PC-9 (cell line): ENCODE measurements at regions not wholly inside any gene's neighbourhood (a gene's known extent, or its start where the extent isn't known, plus 50 kb on each side); places are given as distances from the start of the nearest gene placed in this dataset.

Source experiments
- BruUV-seq: library from RNA; stranded (reverse); fragments of 400-500 nt; replicated peaks from 2 replicates; lab custom pipeline; 2021; lab: Mats Ljungman, UMichigan
- CTCF ChIA-PET: fragments of 300-600 bp; sonication (Branson Sonifier 250); formaldehyde crosslinking; loops from one replicate; lab custom pipeline; 2022; ENCODE audit warnings: antibody characterized with exemption; lab: Charles Lee
- POLR2A ChIA-PET: fragments of 300-600 bp; sonication (Branson Sonifier 250); formaldehyde crosslinking; loops from one replicate; lab custom pipeline; 2022; ENCODE audit warnings: antibody characterized with exemption; ENCODE audit not compliant: unreplicated experiment; lab: Charles Lee
- DNase-seq, 2 experiments: peaks; one replicate each; pipeline versions ENCODE4 v3.0.0 to v3.0.0-alpha.2; 2015 to 2022; ENCODE audit warnings: mixed read lengths in 1 of 2
- H2AFZ ChIP-seq: fragments of 200-600 bp; sonication (generic); 2 replicates; pipeline ENCODE4 v1.8.1; 2017; ENCODE audit warnings: antibody characterized with exemption
- H3F3A ChIP-seq: fragments of 200-600 bp; sonication (generic); 2 replicates; pipeline ENCODE4 v1.8.1; 2017; ENCODE audit warnings: antibody characterized with exemption, mild to moderate bottlenecking, low read depth; ENCODE audit not compliant: insufficient read depth
- H3K27ac ChIP-seq: fragments of 200-600 bp; sonication (generic); 2 replicates; pipeline ENCODE4 v1.6.1; 2016; ENCODE audit warnings: mixed run types
- H3K27me3 ChIP-seq: fragments of 200-600 bp; sonication (generic); 2 replicates; pipeline ENCODE4 v1.6.1; 2016; ENCODE audit warnings: low read depth, mixed run types; ENCODE audit not compliant: insufficient read depth
- H3K36me3 ChIP-seq: fragments of 200-600 bp; sonication (generic); 2 replicates; pipeline ENCODE4 v1.6.1; 2016; ENCODE audit warnings: low read depth, mixed run types
- H3K4me1 ChIP-seq: fragments of 200-600 bp; sonication (generic); replicated peaks from 2 replicates; pipeline ENCODE4 v1.6.1; 2016; ENCODE audit warnings: mixed run types; ENCODE audit not compliant: insufficient read depth
- H3K4me2 ChIP-seq: fragments of 200-600 bp; sonication (generic); 2 replicates; pipeline ENCODE4 v1.6.1; 2017; ENCODE audit warnings: mixed run types
- H3K4me3 ChIP-seq: fragments of 200-600 bp; sonication (generic); 2 replicates; pipeline ENCODE4 v1.6.1; 2016; ENCODE audit warnings: mixed run types
- H3K79me2 ChIP-seq: fragments of 200-600 bp; sonication (generic); 2 replicates; pipeline ENCODE4 v1.6.1; 2017; ENCODE audit warnings: low read depth, mixed run types
- H3K9me2 ChIP-seq: fragments of 200-600 bp; sonication (generic); 2 replicates; pipeline ENCODE4 v1.8.1; 2017; ENCODE audit warnings: mild to moderate bottlenecking; ENCODE audit not compliant: insufficient read depth
- H3K9me3 ChIP-seq: fragments of 200-600 bp; sonication (generic); 2 replicates; pipeline ENCODE4 v1.8.1; 2016; ENCODE audit warnings: low read depth; ENCODE audit not compliant: insufficient read depth
- H4K20me1 ChIP-seq: fragments of 200-600 bp; sonication (generic); 2 replicates; pipeline ENCODE4 v1.8.1; 2017; ENCODE audit not compliant: insufficient read depth
- CTCF ChIP-seq: fragments of 200-600 bp; sonication (generic); conservative IDR thresholded peaks from 2 replicates; pipeline ENCODE4 v1.6.1; 2017; ENCODE audit warnings: mixed run types, antibody characterized with exemption, mild to moderate bottlenecking, moderate library complexity
- EZH2 ChIP-seq: fragments of 200-600 bp; sonication (generic); IDR thresholded peaks from 2 replicates; pipeline ENCODE4 v1.8.0; 2017; ENCODE audit warnings: antibody characterized with exemption, low read depth
- intact Hi-C: fragments of 100-400 bp; cut with micrococcal nuclease; formaldehyde crosslinking; loops from one replicate; pipeline ENCODE4 v1.10.0; 2022; ENCODE audit not compliant: unreplicated experiment

GRCh38 chr7:86209036-86209435, 434.7 kb upstream of the GRM3 start:
- BruUV-seq, result no TSS peak
- no peak overlapping the region for H3K4me3 ChIP-seq
- H3K4me2 ChIP-seq, result no peak overlapping the region
- no peaks in the 10 kb centered on the region for H3K36me3 ChIP-seq
- no peak overlapping the region for H2AFZ ChIP-seq
- no peak for TF ChIP-seq CTCF
- TF ChIP-seq EZH2, result no peak
- ChIA-PET POLR2A (no interaction called here), CTCF (no interaction called here)
- intact Hi-C loops, result no loop called here
- no peaks in the 10 kb centered on the region for H3K9me2 ChIP-seq
- H3K9me3 ChIP-seq, result no peaks in the 10 kb centered on the region
- DNase-seq, result no peak
- no peaks in the 10 kb centered on the region for H3K79me2 ChIP-seq
- no peaks in the 10 kb centered on the region for H3K4me1 ChIP-seq
- H3K27me3 ChIP-seq, result no peaks in the 10 kb centered on the region
- no peaks in the 10 kb centered on the region for H4K20me1 ChIP-seq
- H3F3A ChIP-seq, result no peaks in the 10 kb centered on the region
- no peak overlapping the region for H3K27ac ChIP-seq

GRCh38 chr7:86207740-86208139, 436.0 kb upstream of the GRM3 start:
- Histone ChIP-seq H3K9me3 (no peaks in the 10 kb centered on the region), H3K9me2 (no peaks in the 10 kb centered on the region), H4K20me1 (no peaks in the 10 kb centered on the region), H3K27ac (no peak overlapping the region), H3F3A (no peaks in the 10 kb centered on the region), H3K4me2 (no peak overlapping the region), H3K4me3 (no peak overlapping the region), H2AFZ (no peak overlapping the region), H3K27me3 (no peaks in the 10 kb centered on the region), H3K4me1 (no peaks in the 10 kb centered on the region), H3K36me3 (no peaks in the 10 kb centered on the region), H3K79me2 (no peaks in the 10 kb centered on the region)
- intact Hi-C loops, result no loop called here
- BruUV-seq, result no TSS peak
- TF ChIP-seq CTCF (no peak), EZH2 (no peak)
- ChIA-PET CTCF (no interaction called here), POLR2A (no interaction called here)
- no peak for DNase-seq

GRCh38 chr7:86202833-86203232, 440.9 kb upstream of the GRM3 start:
- BruUV-seq, result no TSS peak
- no peak overlapping the region for H3K27ac ChIP-seq
- no peak overlapping the region for H3K4me2 ChIP-seq
- no peaks in the 10 kb centered on the region for H3K9me3 ChIP-seq
- no peak for TF ChIP-seq CTCF
- no peak for TF ChIP-seq EZH2
- no peaks in the 10 kb centered on the region for H3F3A ChIP-seq
- ChIA-PET CTCF (no interaction called here), POLR2A (no interaction called here)
- H2AFZ ChIP-seq, result no peak overlapping the region
- no peaks in the 10 kb centered on the region for H3K79me2 ChIP-seq
- H3K4me3 ChIP-seq, result no peak overlapping the region
- no peaks in the 10 kb centered on the region for H3K36me3 ChIP-seq
- H3K27me3 ChIP-seq, result no peaks in the 10 kb centered on the region
- H4K20me1 ChIP-seq, result no peaks in the 10 kb centered on the region
- intact Hi-C loops, result no loop called here
- no peak for DNase-seq
- no peaks in the 10 kb centered on the region for H3K4me1 ChIP-seq
- no peaks in the 10 kb centered on the region for H3K9me2 ChIP-seq
